Mesendoderm (in vitro differentiated cells): ENCODE measurements at regions not wholly inside any gene's neighbourhood (a gene's known extent, or its start where the extent isn't known, plus 50 kb on each side); places are given as distances from the start of the nearest gene placed in this dataset.

ENCODE experiments used
- DNase-seq: peaks from one replicate; pipeline ENCODE4 v3.0.0; 2013
- H2AK5ac ChIP-seq: 2 replicates; pipeline ENCODE4 v1.6.1; 2013; ENCODE audit warnings: low read length, inconsistent platforms
- H2BK120ac ChIP-seq: 2 replicates; pipeline ENCODE4 v1.6.1; 2013; ENCODE audit warnings: low read depth, mild to moderate bottlenecking, low read length, moderate library complexity, mixed read lengths
- H2BK15ac ChIP-seq: replicated peaks from 2 replicates; pipeline ENCODE4 v1.6.1; 2013; ENCODE audit warnings: low read depth, mild to moderate bottlenecking, moderate library complexity
- H2BK5ac ChIP-seq: 2 replicates; pipeline ENCODE4 v1.6.1; 2013; ENCODE audit warnings: low read length, inconsistent platforms
- H3K18ac ChIP-seq: 2 replicates; pipeline ENCODE4 v1.6.1; 2013; ENCODE audit warnings: mild to moderate bottlenecking, low read length, mixed read lengths
- H3K23ac ChIP-seq: one replicate; pipeline ENCODE4 v1.6.1; 2013; ENCODE audit warnings: low read length
- H3K27ac ChIP-seq: 2 replicates; pipeline ENCODE4 v1.5.1; 2013; ENCODE audit warnings: low read depth, mild to moderate bottlenecking, inconsistent platforms, low read length, moderate library complexity
- H3K27me3 ChIP-seq: 2 replicates; pipeline ENCODE4 v1.6.1; 2013; ENCODE audit warnings: low read length, control low read depth, mild to moderate bottlenecking, inconsistent platforms; ENCODE audit not compliant: insufficient read depth, poor library complexity
- H3K36me3 ChIP-seq: 2 replicates; pipeline ENCODE4 v1.6.1; 2013; ENCODE audit warnings: low read length, inconsistent platforms; ENCODE audit not compliant: control insufficient read depth, insufficient read depth
- H3K4ac ChIP-seq: one replicate; pipeline ENCODE4 v1.6.1; 2013; ENCODE audit warnings: low read depth, mild to moderate bottlenecking, low read length, moderate library complexity
- H3K4me1 ChIP-seq: 2 replicates; pipeline ENCODE4 v1.6.1; 2013; ENCODE audit warnings: low read depth, low read length, inconsistent platforms; ENCODE audit not compliant: control insufficient read depth
- H3K4me2 ChIP-seq: 2 replicates; pipeline ENCODE4 v1.6.1; 2013; ENCODE audit warnings: low read length
- H3K4me3 ChIP-seq: 2 replicates; pipeline ENCODE4 v1.5.1; 2013; ENCODE audit warnings: mild to moderate bottlenecking, low read length
- H3K56ac ChIP-seq: one replicate; pipeline ENCODE4 v1.6.1; 2013; ENCODE audit warnings: low read length
- H3K79me1 ChIP-seq: 2 replicates; pipeline ENCODE4 v1.6.1; 2013; ENCODE audit warnings: low read length, inconsistent platforms
- H3K79me2 ChIP-seq: 2 replicates; pipeline ENCODE4 v1.6.1; 2013; ENCODE audit warnings: mild to moderate bottlenecking, low read length; ENCODE audit not compliant: control insufficient read depth, insufficient read depth
- H3K9ac ChIP-seq: 2 replicates; pipeline ENCODE4 v1.6.1; 2013; ENCODE audit warnings: low read length, inconsistent platforms
- H4K5ac ChIP-seq: one replicate; pipeline ENCODE4 v1.6.1; 2013; ENCODE audit warnings: low read length
- H4K8ac ChIP-seq: one replicate; pipeline ENCODE4 v1.6.1; 2013; ENCODE audit warnings: low read depth, mild to moderate bottlenecking, control low read depth, low read length, moderate library complexity
- WGBS: extraction: QIAGEN DNeasy Blood & Tissue Kit; methylation state at CpG from one replicate; pipeline ENCODE4 v1.1.7; 2013; ENCODE audit warnings: low lambda C conversion rate, missing lambda C conversion rate; ENCODE audit not compliant: insufficient coverage; ENCODE audit errors: extremely low coverage; 5-methylcytosine and 5-hydroxymethylcytosine counted together

GRCh38 chrX:129233786-129234185, 289.5 kb downstream of the SMARCA1 start:
- Histone ChIP-seq H3K79me1 (no peaks in the 10 kb centered on the region), H3K36me3 (no peaks in the 10 kb centered on the region), H3K56ac (no peak overlapping the region), H3K27ac (no peak overlapping the region), H4K8ac (no peak overlapping the region), H3K23ac (no peak overlapping the region), H3K4ac (no peak overlapping the region), H2AK5ac (no peak overlapping the region), H3K4me3 (no peak overlapping the region), H2BK15ac (no peak overlapping the region), H3K18ac (no peak overlapping the region), H3K27me3 (no peaks in the 10 kb centered on the region), H3K79me2 (no peaks in the 10 kb centered on the region), H3K4me1 (no peaks in the 10 kb centered on the region), H2BK5ac (no peak overlapping the region), H3K9ac (no peak overlapping the region), H4K5ac (no peak overlapping the region), H2BK120ac (no peak overlapping the region), H3K4me2 (no peak overlapping the region)
- DNase-seq, result no peak
- WGBS, result no CpG with 5 or more reads among the region's 1 CpG

GRCh38 chrX:129230850-129231512, 292.3 kb downstream of the SMARCA1 start:
- Histone ChIP-seq H3K27me3 (no peaks in the 10 kb centered on the region), H3K23ac (no peak overlapping the region), H3K56ac (no peak overlapping the region), H2BK15ac (no peak overlapping the region), H3K18ac (no peak overlapping the region), H3K9ac (no peak overlapping the region), H2BK5ac (no peak overlapping the region), H3K27ac (no peak overlapping the region), H2BK120ac (no peak overlapping the region), H3K4me3 (no peak overlapping the region), H2AK5ac (no peak overlapping the region), H3K4me2 (no peak overlapping the region), H3K4ac (no peak overlapping the region), H3K36me3 (no peaks in the 10 kb centered on the region), H4K8ac (no peak overlapping the region), H3K79me2 (no peaks in the 10 kb centered on the region), H3K79me1 (no peaks in the 10 kb centered on the region), H3K4me1 (no peaks in the 10 kb centered on the region), H4K5ac (no peak overlapping the region)
- no CpG with 5 or more reads among the region's 5 CpGs for WGBS
- DNase-seq, result no peak

- no peaks in the 10 kb centered on the region for H3K4me1 ChIP-seq
- no peaks in the 10 kb centered on the region for H3K36me3 ChIP-seq
- H3K4me2 ChIP-seq, result no peak overlapping the region
- no peak overlapping the region for H2BK15ac ChIP-seq
- H3K18ac ChIP-seq, result no peak overlapping the region
- no peak overlapping the region for H3K27ac ChIP-seq
- H3K27me3 ChIP-seq, result no peaks in the 10 kb centered on the region
- no peak overlapping the region for H4K8ac ChIP-seq
- H2AK5ac ChIP-seq, result no peak overlapping the region
- WGBS, result no CpG with 5 or more reads among the region's 1 CpG
- H3K79me2 ChIP-seq, result no peaks in the 10 kb centered on the region
- no peak for DNase-seq
- H3K56ac ChIP-seq, result no peak overlapping the region
- H2BK5ac ChIP-seq, result no peak overlapping the region
- H2BK120ac ChIP-seq, result no peak overlapping the region
- H3K79me1 ChIP-seq, result no peaks in the 10 kb centered on the region
- H3K23ac ChIP-seq, result no peak overlapping the region
- H3K9ac ChIP-seq, result no peak overlapping the region
- H3K4ac ChIP-seq, result no peak overlapping the region
- H4K5ac ChIP-seq, result no peak overlapping the region
- H3K4me3 ChIP-seq, result no peak overlapping the region
These were observed 293.1 kb downstream of the SMARCA1 start for GRCh38 chrX:129230168-129230567.

GRCh38 chrX:129227366-129227765, 295.9 kb downstream of the SMARCA1 start:
- H3K4me3 ChIP-seq, result no peak overlapping the region
- H3K79me2 ChIP-seq, result no peaks in the 10 kb centered on the region
- no peak overlapping the region for H4K8ac ChIP-seq
- H2BK120ac ChIP-seq, result no peak overlapping the region
- no peak overlapping the region for H2BK5ac ChIP-seq
- H3K23ac ChIP-seq, result no peak overlapping the region
- H3K4me2 ChIP-seq, result no peak overlapping the region
- no peak overlapping the region for H3K56ac ChIP-seq
- H3K4ac ChIP-seq, result no peak overlapping the region
- H3K9ac ChIP-seq, result no peak overlapping the region
- no peak overlapping the region for H4K5ac ChIP-seq
- no peaks in the 10 kb centered on the region for H3K4me1 ChIP-seq
- H3K27ac ChIP-seq, result no peak overlapping the region
- no peaks in the 10 kb centered on the region for H3K36me3 ChIP-seq
- no peaks in the 10 kb centered on the region for H3K27me3 ChIP-seq
- no peak overlapping the region for H2AK5ac ChIP-seq
- no CpG with 5 or more reads among the region's 2 CpGs for WGBS
- DNase-seq, result no peak
- no peak overlapping the region for H3K18ac ChIP-seq
- no peaks in the 10 kb centered on the region for H3K79me1 ChIP-seq
- no peak overlapping the region for H2BK15ac ChIP-seq

- no peak for DNase-seq
- Histone ChIP-seq H4K5ac (no peak overlapping the region), H3K18ac (no peak overlapping the region), H3K4me2 (no peak overlapping the region), H2BK5ac (no peak overlapping the region), H3K4me1 (no peaks in the 10 kb centered on the region), H2BK15ac (no peak overlapping the region), H4K8ac (no peak overlapping the region), H3K27ac (no peak overlapping the region), H3K56ac (no peak overlapping the region), H3K79me2 (no peaks in the 10 kb centered on the region), H3K36me3 (no peaks in the 10 kb centered on the region), H2AK5ac (no peak overlapping the region), H3K23ac (no peak overlapping the region), H2BK120ac (no peak overlapping the region), H3K4me3 (no peak overlapping the region), H3K27me3 (no peaks in the 10 kb centered on the region), H3K79me1 (no peaks in the 10 kb centered on the region), H3K4ac (no peak overlapping the region), H3K9ac (no peak overlapping the region)
- no CpG with 5 or more reads among the region's 4 CpGs for WGBS
These were observed 329.9 kb downstream of the SMARCA1 start for GRCh38 chrX:129193357-129193756.

GRCh38 chrX:129188231-129188630, 335.1 kb downstream of the SMARCA1 start:
- Histone ChIP-seq H3K36me3 (no peaks in the 10 kb centered on the region), H4K5ac (no peak overlapping the region), H3K18ac (no peak overlapping the region), H2AK5ac (no peak overlapping the region), H3K27me3 (no peaks in the 10 kb centered on the region), H3K79me2 (no peaks in the 10 kb centered on the region), H3K4ac (no peak overlapping the region), H4K8ac (no peak overlapping the region), H3K4me3 (no peak overlapping the region), H3K23ac (no peak overlapping the region), H2BK5ac (no peak overlapping the region), H3K4me1 (no peaks in the 10 kb centered on the region), H2BK120ac (no peak overlapping the region), H3K4me2 (no peak overlapping the region), H3K9ac (no peak overlapping the region), H3K56ac (no peak overlapping the region), H3K79me1 (no peaks in the 10 kb centered on the region), H2BK15ac (no peak overlapping the region), H3K27ac (no peak overlapping the region)
- no CpG with 5 or more reads among the region's 6 CpGs for WGBS
- peak; percentile 36 for DNase-seq
